ENCODE measurements at regions not wholly inside any gene's neighbourhood (a gene's known extent, or its start where the extent isn't known, plus 50 kb on each side); places are given as distances from the start of the nearest gene placed in this dataset.

DNA sequence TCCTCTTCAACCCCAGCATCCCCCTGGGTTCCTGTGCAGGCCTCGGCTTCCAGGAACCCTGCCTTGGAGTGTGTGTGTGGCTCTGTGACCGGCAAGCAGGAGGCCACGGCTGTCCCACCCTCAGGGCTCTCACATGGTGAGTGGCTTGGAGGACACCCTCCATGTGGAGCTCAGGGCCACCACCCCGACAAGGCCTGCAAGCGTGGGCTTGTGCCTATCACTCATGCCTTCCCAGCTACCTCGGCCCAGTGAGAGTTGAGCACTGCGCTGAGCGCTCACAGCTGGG, 76.7 kb downstream of the DACT2 start:
- dilution Hi-C loops (cut with HindIII; ENCODE audit: low sequenced_read_pairs, unreplicated experiment): no loop called here
- H3K27ac ChIP-seq (ENCODE audit: insufficient read depth, low read length): no peak overlapping the region
- H3K18ac ChIP-seq (ENCODE audit: low read depth, low read length): no peak overlapping the region
- no peaks in the 10 kb centered on the region for H3K4me1 ChIP-seq (ENCODE audit: control insufficient read depth, insufficient read depth, low read length)
- no peak overlapping the region for H3K23ac ChIP-seq (ENCODE audit: low read depth, low read length)
- no peak overlapping the region for H4K8ac ChIP-seq (ENCODE audit: low read depth in 2 of 2, low read length in 2 of 2)
- no peak overlapping the region for H2BK15ac ChIP-seq (ENCODE audit: low read depth, low read length)
- POLR2A ChIA-PET (ENCODE audit: unreplicated experiment): no interaction called here
- 60% methylated on average over 1 of the region's 8 CpGs; no CpG with 5 or more reads in 1 of the 2 experiments for WGBS, 2 experiments (ENCODE audit: extremely low coverage in 2 of 2, insufficient read length in 1 of 2)
- no peaks in the 10 kb centered on the region for H3K27me3 ChIP-seq (ENCODE audit: control insufficient read depth, insufficient read depth, low read length)
- no peak overlapping the region for H3K9ac ChIP-seq (ENCODE audit: low read depth, low read length)
- H3K4me3 ChIP-seq (ENCODE audit: insufficient read depth, low read depth, low read length): no peak overlapping the region
- no peak overlapping the region for H4K91ac ChIP-seq (ENCODE audit: insufficient read depth, low read depth, low read length)
- no peak overlapping the region for H2BK5ac ChIP-seq (ENCODE audit: low read depth, low read length, poor library complexity, severe bottlenecking)
- no peak for TF ChIP-seq MXI1 (IDR thresholded peaks at IDR 0.05; ENCODE audit: borderline replicate concordance, low read depth, low read length)
- TF ChIP-seq POLR2A (IDR thresholded peaks at IDR 0.05; ENCODE audit: low read depth, low read length): no peak
- TF ChIP-seq CEBPB (IDR thresholded peaks at IDR 0.05; ENCODE audit: low read depth, low read length): no peak
- TF ChIP-seq, protein P1, sequence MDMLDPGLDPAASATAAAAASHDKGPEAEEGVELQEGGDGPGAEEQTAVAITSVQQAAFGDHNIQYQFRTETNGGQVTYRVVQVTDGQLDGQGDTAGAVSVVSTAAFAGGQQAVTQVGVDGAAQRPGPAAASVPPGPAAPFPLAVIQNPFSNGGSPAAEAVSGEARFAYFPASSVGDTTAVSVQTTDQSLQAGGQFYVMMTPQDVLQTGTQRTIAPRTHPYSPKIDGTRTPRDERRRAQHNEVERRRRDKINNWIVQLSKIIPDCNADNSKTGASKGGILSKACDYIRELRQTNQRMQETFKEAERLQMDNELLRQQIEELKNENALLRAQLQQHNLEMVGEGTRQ (IDR thresholded peaks at IDR 0.05; ENCODE audit: low read depth, low read length): no peak
- no peak for TF ChIP-seq RCOR1 (IDR thresholded peaks at IDR 0.05; ENCODE audit: insufficient replicate concordance, low read length)
- TF ChIP-seq RFX5 (IDR thresholded peaks at IDR 0.05; ENCODE audit: low read depth, low read length): no peak
- TF ChIP-seq MAZ (IDR thresholded peaks at IDR 0.05; ENCODE audit: borderline replicate concordance, low read depth, low read length): no peak
- TF ChIP-seq SMC3 (IDR thresholded peaks at IDR 0.05; ENCODE audit: low read depth, low read length): no peak
- no peak for TF ChIP-seq MAFK (IDR thresholded peaks at IDR 0.05; ENCODE audit: low read depth, low read length)
- TF ChIP-seq NFE2L2 (IDR thresholded peaks at IDR 0.05; ENCODE audit: low read depth, low read length): no peak
- TF ChIP-seq CHD1 (IDR thresholded peaks at IDR 0.05; ENCODE audit: low read depth, low read length): no peak
- TF ChIP-seq BHLHE40 (IDR thresholded peaks at IDR 0.05; ENCODE audit: low read depth, low read length): no peak
- TF ChIP-seq ELK1 (IDR thresholded peaks at IDR 0.05; ENCODE audit: borderline replicate concordance, low read depth, low read length): no peak
- no peak for TF ChIP-seq FOS (IDR thresholded peaks at IDR 0.05; ENCODE audit: low read depth, low read length)
- TF ChIP-seq, protein P2, sequence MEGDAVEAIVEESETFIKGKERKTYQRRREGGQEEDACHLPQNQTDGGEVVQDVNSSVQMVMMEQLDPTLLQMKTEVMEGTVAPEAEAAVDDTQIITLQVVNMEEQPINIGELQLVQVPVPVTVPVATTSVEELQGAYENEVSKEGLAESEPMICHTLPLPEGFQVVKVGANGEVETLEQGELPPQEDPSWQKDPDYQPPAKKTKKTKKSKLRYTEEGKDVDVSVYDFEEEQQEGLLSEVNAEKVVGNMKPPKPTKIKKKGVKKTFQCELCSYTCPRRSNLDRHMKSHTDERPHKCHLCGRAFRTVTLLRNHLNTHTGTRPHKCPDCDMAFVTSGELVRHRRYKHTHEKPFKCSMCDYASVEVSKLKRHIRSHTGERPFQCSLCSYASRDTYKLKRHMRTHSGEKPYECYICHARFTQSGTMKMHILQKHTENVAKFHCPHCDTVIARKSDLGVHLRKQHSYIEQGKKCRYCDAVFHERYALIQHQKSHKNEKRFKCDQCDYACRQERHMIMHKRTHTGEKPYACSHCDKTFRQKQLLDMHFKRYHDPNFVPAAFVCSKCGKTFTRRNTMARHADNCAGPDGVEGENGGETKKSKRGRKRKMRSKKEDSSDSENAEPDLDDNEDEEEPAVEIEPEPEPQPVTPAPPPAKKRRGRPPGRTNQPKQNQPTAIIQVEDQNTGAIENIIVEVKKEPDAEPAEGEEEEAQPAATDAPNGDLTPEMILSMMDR (conservative IDR thresholded peaks at IDR 0.05; ENCODE audit: low read depth, low read length): no peak
- TF ChIP-seq RAD21 (IDR thresholded peaks at IDR 0.05; ENCODE audit: low read length): no peak
- intact Hi-C loops (cut with micrococcal nuclease): no loop called here
- peaks cover 27% of the 10 kb centered on the region for H3K9me3 ChIP-seq (ENCODE audit: control insufficient read depth, insufficient read depth, low read length)
- H2BK20ac ChIP-seq (ENCODE audit: low read depth, low read length): no peak overlapping the region
- CTCF ChIA-PET: no interaction called here
- no peak for ATAC-seq (ENCODE audit: low read depth)
- H3K36me3 ChIP-seq (ENCODE audit: control insufficient read depth, insufficient read depth, low read length): no peaks in the 10 kb centered on the region
- no peak overlapping the region for H4K5ac ChIP-seq (ENCODE audit: low read depth, low read length)
- H3K9me1 ChIP-seq (ENCODE audit: insufficient read depth, low read length): no peaks in the 10 kb centered on the region
- no peak overlapping the region for H2BK120ac ChIP-seq (ENCODE audit: low read depth, low read length)
- no peak overlapping the region for H2AK9ac ChIP-seq (replicated peaks; ENCODE audit: low read depth, low read length, poor library complexity)
- no peaks in the 10 kb centered on the region for H3K79me1 ChIP-seq (ENCODE audit: low read depth in 1 of 2, low read length in 2 of 2)
- no peaks in the 10 kb centered on the region for H4K20me1 ChIP-seq (ENCODE audit: insufficient read depth, low read length)
- BruUV-seq (replicated peaks): no TSS peak
- H2AFZ ChIP-seq (replicated peaks; ENCODE audit: low read length, poor library complexity): no peak overlapping the region
- no peak overlapping the region for H3K4me2 ChIP-seq (ENCODE audit: low read depth, low read length)
- H3K4ac ChIP-seq (ENCODE audit: low read depth, low read length): no peak overlapping the region
- H3K14ac ChIP-seq (replicated peaks; ENCODE audit: low read depth, low read length): no peak overlapping the region
- no peak overlapping the region for H3K56ac ChIP-seq (ENCODE audit: extremely low read depth, insufficient read depth, low read length)
- DNase-seq: no peak
- in situ Hi-C loops (cut with MboI; ENCODE audit: low sequenced_read_pairs): no loop called here
- no peak overlapping the region for H2AK5ac ChIP-seq (ENCODE audit: low read depth, low read length)

Measured in IMR-90 (cell line).